Brain microvascular endothelial cell (primary cell): ENCODE measurements at regions not wholly inside any gene's neighbourhood (a gene's known extent, or its start where the extent isn't known, plus 50 kb on each side); places are given as distances from the start of the nearest gene placed in this dataset.
A peak's percentile ranks its signal among the peaks of the same experiment; 100 is the strongest.

Source experiments
- DNase-seq: peaks from one replicate; pipeline ENCODE4 v3.0.0-alpha.2; 2020
- H3K27ac ChIP-seq: fragments of 250-450 bp; sonication (Bioruptor Pico); 2 replicates; pipeline ENCODE4 v1.5.1; 2020; ENCODE audit warnings: mild to moderate bottlenecking, moderate library complexity
- H3K27me3 ChIP-seq: fragments of 250-450 bp; sonication (Bioruptor Pico); replicated peaks from 2 replicates; pipeline ENCODE4 v1.5.1; 2020; ENCODE audit warnings: mild to moderate bottlenecking
- H3K36me3 ChIP-seq: fragments of 250-450 bp; sonication (Bioruptor Pico); replicated peaks from 2 replicates; pipeline ENCODE4 v1.5.1; 2020; ENCODE audit warnings: mild to moderate bottlenecking
- H3K4me3 ChIP-seq: 2 replicates; pipeline ENCODE4 v1.5.1; 2011; ENCODE audit warnings: low read depth, mild to moderate bottlenecking, control low read depth, low read length, moderate library complexity
- CTCF ChIP-seq: IDR thresholded peaks from 2 replicates; pipeline ENCODE4 v1.5.1; 2011; ENCODE audit warnings: low read depth, mild to moderate bottlenecking, moderate library complexity, low read length, control low read depth, inconsistent platforms; ENCODE audit errors: missing control alignments
- in situ Hi-C: cut with HindIII; loops from 2 replicates; pipeline ENCODE4 v1.10.0; 2017; ENCODE audit warnings: low sequenced_read_pairs, low pct_ligation_motif_present

- no peak for DNase-seq
- Histone ChIP-seq H3K27ac (no peak overlapping the region), H3K4me3 (no peak overlapping the region), H3K27me3 (no peaks in the 10 kb centered on the region), H3K36me3 (no peaks in the 10 kb centered on the region)
- no peak for TF ChIP-seq CTCF
- in situ Hi-C loops: no loop called here
Observed at GRCh38 chr18:31233621-31234275, 71.1 kb upstream of the DSC1 start.

GRCh38 chr18:31235856-31236255, 73.2 kb upstream of the DSC1 start:
- Histone ChIP-seq H3K36me3 (no peaks in the 10 kb centered on the region), H3K27ac (no peak overlapping the region), H3K27me3 (no peaks in the 10 kb centered on the region), H3K4me3 (no peak overlapping the region)
- no peak for TF ChIP-seq CTCF
- in situ Hi-C loops: no loop called here
- DNase-seq: no peak

GRCh38 chr18:31237142-31237541, 74.5 kb upstream of the DSC1 start:
- no peaks in the 10 kb centered on the region for H3K27me3 ChIP-seq
- in situ Hi-C loops: no loop called here
- no peak for TF ChIP-seq CTCF
- H3K36me3 ChIP-seq: no peaks in the 10 kb centered on the region
- DNase-seq: no peak
- no peak overlapping the region for H3K27ac ChIP-seq
- H3K4me3 ChIP-seq: no peak overlapping the region

- Histone ChIP-seq H3K27me3 (no peaks in the 10 kb centered on the region), H3K27ac (no peak overlapping the region), H3K4me3 (no peak overlapping the region), H3K36me3 (no peaks in the 10 kb centered on the region)
- no peak for DNase-seq
- in situ Hi-C loops: no loop called here
- no peak for TF ChIP-seq CTCF
Observed at GRCh38 chr18:31241425-31241824, 76.5 kb upstream of the DSG1 start.

- DNase-seq: no peak
- no peak overlapping the region for H3K27ac ChIP-seq
- no peaks in the 10 kb centered on the region for H3K36me3 ChIP-seq
- no peaks in the 10 kb centered on the region for H3K27me3 ChIP-seq
- peak; percentile 88 for TF ChIP-seq CTCF
- in situ Hi-C loops: no loop called here
- H3K4me3 ChIP-seq: no peak overlapping the region
Observed at GRCh38 chr18:31241900-31242409, 76.0 kb upstream of the DSG1 start.
